ENCODE measurements at regions not wholly inside any gene's neighbourhood (a gene's known extent, or its start where the extent isn't known, plus 50 kb on each side); places are given as distances from the start of the nearest gene placed in this dataset.

- no peak for TF ChIP-seq GATA1 (IDR thresholded peaks at IDR 0.05; ENCODE audit: low read depth, low read length)
- no peak for TF ChIP-seq POLR2A (IDR thresholded peaks at IDR 0.05; ENCODE audit: low read length)
- no peak for DNase-seq
Measured at GRCh38 chr2:143877876-143878530, 641.9 kb downstream of the ZEB2 start.

- DNase-seq: no peak
- TF ChIP-seq GATA1 (IDR thresholded peaks at IDR 0.05; ENCODE audit: low read depth, low read length) (no peak), POLR2A (IDR thresholded peaks at IDR 0.05; ENCODE audit: low read length) (no peak)
Measured at GRCh38 chr2:143877056-143877455, 642.9 kb downstream of the ZEB2 start.

GRCh38 chr2:143875295-143876233 is 644.4 kb downstream of the ZEB2 start:
- no peak for DNase-seq
- no peak for TF ChIP-seq POLR2A (IDR thresholded peaks at IDR 0.05; ENCODE audit: low read length)
- TF ChIP-seq GATA1 (IDR thresholded peaks at IDR 0.05; ENCODE audit: low read depth, low read length): no peak

- DNase-seq: no peak
- TF ChIP-seq POLR2A (IDR thresholded peaks at IDR 0.05; ENCODE audit: low read length): no peak
- no peak for TF ChIP-seq GATA1 (IDR thresholded peaks at IDR 0.05; ENCODE audit: low read depth, low read length)
Measured at GRCh38 chr2:143873886-143874285, 646.0 kb downstream of the ZEB2 start.

GRCh38 chr2:143870696-143871095 is 649.2 kb downstream of the ZEB2 start:
- DNase-seq: no peak
- TF ChIP-seq POLR2A (IDR thresholded peaks at IDR 0.05; ENCODE audit: low read length): no peak
- no peak for TF ChIP-seq GATA1 (IDR thresholded peaks at IDR 0.05; ENCODE audit: low read depth, low read length)

- DNase-seq: no peak
- no peak for TF ChIP-seq GATA1 (IDR thresholded peaks at IDR 0.05; ENCODE audit: low read depth, low read length)
- TF ChIP-seq POLR2A (IDR thresholded peaks at IDR 0.05; ENCODE audit: low read length): no peak
Measured at GRCh38 chr2:143856978-143857377, 662.9 kb downstream of the ZEB2 start.

GRCh38 chr2:143852759-143853158 is 667.2 kb downstream of the ZEB2 start:
- TF ChIP-seq POLR2A (IDR thresholded peaks at IDR 0.05; ENCODE audit: low read length) (no peak), GATA1 (IDR thresholded peaks at IDR 0.05; ENCODE audit: low read depth, low read length) (no peak)
- no peak for DNase-seq

- no peak for DNase-seq
Measured at GRCh38 chr2:143850084-143850483, 669.8 kb downstream of the ZEB2 start.

GRCh38 chr2:143847257-143847656 is 672.7 kb downstream of the ZEB2 start:
- no peak for DNase-seq
- TF ChIP-seq GATA1 (IDR thresholded peaks at IDR 0.05; ENCODE audit: low read depth, low read length) (no peak), POLR2A (IDR thresholded peaks at IDR 0.05; ENCODE audit: low read length) (no peak)

More at GRCh38 chr2:143850084-143850483, 669.8 kb downstream of the ZEB2 start:
- TF ChIP-seq GATA1 (IDR thresholded peaks at IDR 0.05; ENCODE audit: low read depth, low read length) (no peak), POLR2A (IDR thresholded peaks at IDR 0.05; ENCODE audit: low read length) (no peak)

- no peak for DNase-seq
- TF ChIP-seq GATA1 (IDR thresholded peaks at IDR 0.05; ENCODE audit: low read depth, low read length) (no peak), POLR2A (IDR thresholded peaks at IDR 0.05; ENCODE audit: low read length) (no peak)
Measured at GRCh38 chr2:143844986-143845385, 674.9 kb downstream of the ZEB2 start.

GRCh38 chr2:143843686-143844085 is 676.2 kb downstream of the ZEB2 start:
- TF ChIP-seq POLR2A (IDR thresholded peaks at IDR 0.05; ENCODE audit: low read length) (no peak), GATA1 (IDR thresholded peaks at IDR 0.05; ENCODE audit: low read depth, low read length) (no peak)
- DNase-seq: no peak

- TF ChIP-seq POLR2A (IDR thresholded peaks at IDR 0.05; ENCODE audit: low read length) (no peak), GATA1 (IDR thresholded peaks at IDR 0.05; ENCODE audit: low read depth, low read length) (no peak)
- DNase-seq: no peak
Measured at GRCh38 chr2:143842836-143843235, 677.1 kb downstream of the ZEB2 start.

- TF ChIP-seq POLR2A (IDR thresholded peaks at IDR 0.05; ENCODE audit: low read length) (no peak), GATA1 (IDR thresholded peaks at IDR 0.05; ENCODE audit: low read depth, low read length) (no peak)
- DNase-seq: peak; percentile 23 to 27
Measured at GRCh38 chr2:143841935-143842334, 678.0 kb downstream of the ZEB2 start.

GRCh38 chr2:143840601-143841000 is 679.3 kb downstream of the ZEB2 start:
- TF ChIP-seq GATA1 (IDR thresholded peaks at IDR 0.05; ENCODE audit: low read depth, low read length): no peak
- TF ChIP-seq POLR2A (IDR thresholded peaks at IDR 0.05; ENCODE audit: low read length): no peak
- no peak for DNase-seq

All from erythroblast (primary cell).